H1 (cell line): ENCODE measurements at regions not wholly inside any gene's neighbourhood (a gene's known extent, or its start where the extent isn't known, plus 50 kb on each side); places are given as distances from the start of the nearest gene placed in this dataset.

Experiments used
- CTCF ChIA-PET: fragments of 300-600 bp; sonication (Branson Sonifier 250); formaldehyde crosslinking; loops from one replicate; lab custom pipeline; 2021; ENCODE audit not compliant: partially characterized antibody; lab: Charles Lee
- POLR2A ChIA-PET: fragments of 300-600 bp; sonication (Branson Sonifier 250); formaldehyde crosslinking; loops from one replicate; lab custom pipeline; 2021; ENCODE audit warnings: inconsistent platforms; ENCODE audit not compliant: partially characterized antibody; lab: Charles Lee
- DNase-seq, 2 experiments: peaks; one replicate each; pipeline versions ENCODE4 v3.0.0 to v3.0.0-alpha.2; 2010 to 2022; ENCODE audit warnings: low spot score in 2 of 2, low read depth in 1 of 2, mixed read lengths in 1 of 2
- FAIRE-seq: peaks from 2 replicates; lab custom pipeline; 2011; peaks lifted over from hg19 to GRCh38; lab: Jason Lieb, UNC
- H2AFZ ChIP-seq: 2 replicates; pipeline ENCODE4 v1.8.1; 2012; ENCODE audit warnings: low read length, inconsistent platforms
- H2AK5ac ChIP-seq: 2 replicates; pipeline ENCODE4 v1.6.1; 2013; ENCODE audit warnings: low read depth, low read length
- H2BK120ac ChIP-seq: replicated peaks from 2 replicates; pipeline ENCODE3; 2013; ENCODE audit warnings: low read depth, low read length, inconsistent platforms
- H2BK12ac ChIP-seq: 2 replicates; pipeline ENCODE4 v1.6.1; 2013; ENCODE audit warnings: low read depth, low read length
- H2BK15ac ChIP-seq: 2 replicates; pipeline ENCODE4 v1.6.1; 2013; ENCODE audit warnings: low read length
- H2BK20ac ChIP-seq: 2 replicates; pipeline ENCODE4 v1.6.1; 2013; ENCODE audit warnings: low read length
- H2BK5ac ChIP-seq: 2 replicates; pipeline ENCODE4 v1.6.1; 2013; ENCODE audit warnings: low read depth, low read length
- H3K14ac ChIP-seq: 2 replicates; pipeline ENCODE4 v1.6.1; 2013; ENCODE audit warnings: inconsistent platforms; ENCODE audit not compliant: insufficient read length
- H3K18ac ChIP-seq: 2 replicates; pipeline ENCODE4 v1.6.1; 2013; ENCODE audit warnings: low read length; ENCODE audit errors: extremely low read depth
- H3K23ac ChIP-seq: 2 replicates; pipeline ENCODE4 v1.6.1; 2013; ENCODE audit warnings: inconsistent platforms; ENCODE audit not compliant: insufficient read length
- H3K23me2 ChIP-seq: 2 replicates; pipeline ENCODE4 v1.6.1; 2013; ENCODE audit warnings: low read depth, low read length
- H3K27ac ChIP-seq: 2 replicates; pipeline ENCODE4 v1.6.1; 2011; ENCODE audit warnings: low read depth, low read length, inconsistent platforms
- H3K27me3 ChIP-seq, 4 experiments: replicated peaks in 1 of 4; 1 replicate in 1 of 4; 2 replicates in 3 of 4; pipeline versions ENCODE4 v1.6.1 to v1.8.1; 2011 to 2013; ENCODE audit warnings: low read length in 3 of 4, mild to moderate bottlenecking in 3 of 4, inconsistent platforms in 2 of 4, mixed read lengths in 2 of 4, moderate library complexity in 1 of 4; ENCODE audit not compliant: control insufficient read depth in 3 of 4, insufficient read depth in 3 of 4; ENCODE audit errors: extremely low read depth in 1 of 4
- H3K36me3 ChIP-seq, 4 experiments: 2 replicates each; pipeline versions ENCODE4 v1.6.1 to v1.8.1; 2011 to 2013; ENCODE audit warnings: mild to moderate bottlenecking in 4 of 4, low read length in 3 of 4, moderate library complexity in 2 of 4, control low read depth in 1 of 4, inconsistent platforms in 1 of 4; ENCODE audit not compliant: insufficient read depth in 4 of 4, control insufficient read depth in 2 of 4
- H3K4ac ChIP-seq: replicated peaks from 2 replicates; pipeline ENCODE3; 2013; ENCODE audit warnings: low read length, low read depth, mixed read lengths, inconsistent platforms; ENCODE audit not compliant: insufficient read length
- H3K4me1 ChIP-seq, 4 experiments: replicated peaks in 1 of 4; 1 replicate in 1 of 4; 2 replicates in 3 of 4; pipeline versions ENCODE4 v1.6.1 to v1.8.1; 2011 to 2013; ENCODE audit warnings: low read length in 3 of 4, inconsistent platforms in 2 of 4, mixed read lengths in 1 of 4; ENCODE audit not compliant: insufficient read depth in 4 of 4, control insufficient read depth in 3 of 4
- H3K4me2 ChIP-seq, 2 experiments: 2 replicates each; pipeline versions ENCODE4 v1.6.1 to v1.8.1; 2011 to 2013; ENCODE audit warnings: low read depth in 2 of 2, low read length in 2 of 2, control low read depth in 1 of 2, inconsistent platforms in 1 of 2, mild to moderate bottlenecking in 1 of 2; ENCODE audit not compliant: insufficient read depth in 1 of 2
- H3K4me3 ChIP-seq, 4 experiments: fragments of 200-600, 300-600 bp in 1 of 4; sonication (generic), shearing (Covaris generic), sonication (Bioruptor Twin) in 1 of 4; 2 replicates each; pipeline versions ENCODE4 v1.5.1 to v1.8.1; 2011 to 2016; ENCODE audit warnings: low read length in 4 of 4, low read depth in 3 of 4, control low read depth in 2 of 4, inconsistent platforms in 2 of 4, mild to moderate bottlenecking in 2 of 4, mixed read lengths in 1 of 4, moderate library complexity in 1 of 4; ENCODE audit not compliant: insufficient read depth in 2 of 4; ENCODE audit errors: extremely low read depth in 1 of 4
- H3K56ac ChIP-seq: replicated peaks from 2 replicates; pipeline ENCODE3; 2013; ENCODE audit warnings: low read depth, mild to moderate bottlenecking, mixed read lengths, low read length, inconsistent platforms; ENCODE audit not compliant: insufficient read length
- H3K79me1 ChIP-seq: 2 replicates; pipeline ENCODE4 v1.6.1; 2013; ENCODE audit warnings: low read depth, low read length, control low read depth
- H3K79me2 ChIP-seq, 2 experiments: 2 replicates each; pipeline versions ENCODE4 v1.6.1 to v1.8.1; 2012 to 2013; ENCODE audit warnings: low read length in 2 of 2, mild to moderate bottlenecking in 2 of 2, inconsistent platforms in 1 of 2; ENCODE audit not compliant: insufficient read depth in 2 of 2, control insufficient read depth in 1 of 2
- H3K9ac ChIP-seq, 4 experiments: replicated peaks in 1 of 4; 1 replicate in 1 of 4; 2 replicates in 3 of 4; pipeline versions ENCODE4 v1.6.1 to v1.8.1; 2011 to 2013; ENCODE audit warnings: low read depth in 3 of 4, low read length in 3 of 4, control low read depth in 2 of 4, mild to moderate bottlenecking in 2 of 4, moderate library complexity in 2 of 4, inconsistent platforms in 1 of 4; ENCODE audit errors: extremely low read depth in 1 of 4
- H3K9me3 ChIP-seq, 2 experiments: 2 replicates each; pipeline versions ENCODE4 v1.6.1 to v1.8.1; 2012 to 2013; ENCODE audit warnings: mild to moderate bottlenecking in 2 of 2, moderate library complexity in 2 of 2, control low read depth in 1 of 2, inconsistent platforms in 1 of 2, low read depth in 1 of 2, low read length in 1 of 2, mixed read lengths in 1 of 2; ENCODE audit not compliant: insufficient read depth in 2 of 2
- H4K20me1 ChIP-seq, 2 experiments: replicated peaks in 1 of 2; 2 replicates each; pipeline versions ENCODE3 to v1.8.1; 2011 to 2013; ENCODE audit warnings: inconsistent platforms in 2 of 2, low read length in 2 of 2, mild to moderate bottlenecking in 1 of 2; ENCODE audit not compliant: insufficient read depth in 2 of 2, control insufficient read depth in 1 of 2
- H4K5ac ChIP-seq: 2 replicates; pipeline ENCODE4 v1.6.1; 2013; ENCODE audit warnings: low read length, low read depth, mixed read lengths, inconsistent platforms; ENCODE audit not compliant: insufficient read length
- H4K8ac ChIP-seq: 2 replicates; pipeline ENCODE4 v1.8.0; 2013; ENCODE audit warnings: mild to moderate bottlenecking, moderate library complexity, low read length, inconsistent platforms; ENCODE audit not compliant: insufficient read depth; ENCODE audit errors: extremely low read depth
- H4K91ac ChIP-seq: replicated peaks from 2 replicates; pipeline ENCODE3; 2013; ENCODE audit warnings: low read length, mixed read lengths, inconsistent platforms; ENCODE audit not compliant: insufficient read length
- ATF2 ChIP-seq: IDR thresholded peaks from 2 replicates; pipeline ENCODE4 v1.6.1; 2012; ENCODE audit warnings: low read length, inconsistent platforms
- BACH1 ChIP-seq: IDR thresholded peaks from 2 replicates; pipeline ENCODE4 v1.6.1; 2012; ENCODE audit warnings: low read length, improper control_type of control experiment
- CREB1 ChIP-seq: IDR thresholded peaks from 2 replicates; pipeline ENCODE4 v1.6.1; 2012; ENCODE audit warnings: inconsistent platforms
- GABPA ChIP-seq: IDR thresholded peaks from 2 replicates; pipeline ENCODE4 v1.6.1; 2011; ENCODE audit warnings: mild to moderate bottlenecking, low read length, moderate library complexity, borderline replicate concordance; ENCODE audit not compliant: insufficient read depth
- HDAC2 ChIP-seq, 2 experiments: fragments of 300-600 bp in 1 of 2; sonication (generic) in 1 of 2; IDR thresholded peaks; 2 replicates each; pipeline ENCODE4 v1.6.1; 2011 to 2012; ENCODE audit warnings: low read depth in 2 of 2, low read length in 2 of 2, mild to moderate bottlenecking in 2 of 2, moderate library complexity in 2 of 2, borderline replicate concordance in 1 of 2, inconsistent platforms in 1 of 2
- KDM4A ChIP-seq: IDR thresholded peaks from one replicate; pipeline ENCODE4 v1.7.1; 2012; ENCODE audit warnings: low read depth, mild to moderate bottlenecking, moderate library complexity, low read length, inconsistent platforms; ENCODE audit not compliant: severe bottlenecking
- MAFK ChIP-seq: IDR thresholded peaks from 2 replicates; pipeline ENCODE4 v1.6.1; 2012; ENCODE audit warnings: low read depth, mild to moderate bottlenecking, improper control_type of control experiment, low read length
- MAX ChIP-seq: IDR thresholded peaks from 2 replicates; pipeline ENCODE4 v1.6.1; 2012; ENCODE audit warnings: inconsistent platforms
- POLR2AphosphoS5 ChIP-seq: IDR thresholded peaks from 2 replicates; pipeline ENCODE4 v1.6.1; 2011; ENCODE audit warnings: low read depth, low read length
- RAD21 ChIP-seq, 2 experiments: IDR thresholded peaks in 1 of 2; conservative IDR thresholded peaks in 1 of 2; 2 replicates each; pipeline ENCODE4 v1.6.1; 2011; ENCODE audit warnings: low read depth in 2 of 2, low read length in 2 of 2, improper control_type of control experiment in 1 of 2, inconsistent platforms in 1 of 2, mild to moderate bottlenecking in 1 of 2, moderate library complexity in 1 of 2
- RXRA ChIP-seq: IDR thresholded peaks from 2 replicates; pipeline ENCODE4 v1.6.1; 2011; ENCODE audit warnings: low read depth, mild to moderate bottlenecking, low read length, moderate library complexity; ENCODE audit not compliant: insufficient read depth
- WGBS, 2 experiments: shearing (Covaris generic) in 1 of 2; methylation state at CpG; one replicate each; pipeline versions ENCODE4 v1.1.6 to v1.1.7; 2013 to 2015; ENCODE audit warnings: low lambda C conversion rate in 2 of 2, mixed read lengths in 2 of 2, inconsistent platforms in 1 of 2, low coverage in 1 of 2, missing lambda C conversion rate in 1 of 2; ENCODE audit not compliant: insufficient replicate concordance in 2 of 2, insufficient coverage in 1 of 2, insufficient read length in 1 of 2; ENCODE audit errors: extremely low coverage in 1 of 2, missing lambda C conversion rate in 1 of 2; 5-methylcytosine and 5-hydroxymethylcytosine counted together

- Histone ChIP-seq H3K27ac (no peak overlapping the region), H4K5ac (no peak overlapping the region), H3K9ac (no peak overlapping the region), H3K56ac (no peak overlapping the region), H2AFZ (no peak overlapping the region), H3K79me1 (no peaks in the 10 kb centered on the region), H2AK5ac (no peak overlapping the region), H2BK120ac (no peak overlapping the region), H2BK15ac (no peak overlapping the region), H4K20me1 (no peaks in the 10 kb centered on the region), H3K23me2 (no peaks in the 10 kb centered on the region), H3K4me2 (no peak overlapping the region), H3K4me1 (no peaks in the 10 kb centered on the region), H3K4ac (no peak overlapping the region), H4K8ac (no peak overlapping the region), H2BK20ac (no peak overlapping the region), H3K9me3 (no peaks in the 10 kb centered on the region), H3K4me3 (no peak overlapping the region), H3K79me2 (no peaks in the 10 kb centered on the region), H3K36me3 (no peaks in the 10 kb centered on the region)
- no peak for FAIRE-seq
- no peak for DNase-seq
- CTCF ChIA-PET: no interaction called here
- WGBS, 2 experiments: 83% methylated on average over 7 of the region's 7 CpGs; no CpG with 5 or more reads in 1 of the 2 experiments
- TF ChIP-seq RXRA (no peak), MAX (no peak), BACH1 (no peak), CREB1 (no peak), MAFK (no peak), HDAC2 (IDR thresholded peaks at IDR 0.05; ENCODE audit: borderline replicate concordance in 1 of 2, low read depth in 2 of 2, low read length in 2 of 2) (no peak), RAD21 (IDR thresholded peaks at IDR 0.05 in 1 of 2, conservative IDR thresholded peaks at IDR 0.05 in 1 of 2; ENCODE audit: low read depth in 2 of 2, low read length in 2 of 2) (no peak), POLR2AphosphoS5 (no peak), ATF2 (no peak), GABPA (no peak), KDM4A (no peak)
- TF ChIP-seq, all 59 proteins: peak for 0
- Histone ChIP-seq H2BK5ac (no peak overlapping the region), H3K14ac (no peak overlapping the region), H3K23ac (no peak overlapping the region), H2BK12ac (no peak overlapping the region), H4K91ac (no peak overlapping the region), H3K18ac (no peak overlapping the region), H3K27me3 (no peaks in the 10 kb centered on the region)
- POLR2A ChIA-PET: no interaction called here
Observed at GRCh38 chr3:55201779-55202178, 273.9 kb upstream of the LRTM1 start.
